ENCODE measurements at regions not wholly inside any gene's neighbourhood (a gene's known extent, or its start where the extent isn't known, plus 50 kb on each side); places are given as distances from the start of the nearest gene placed in this dataset.

DNA sequence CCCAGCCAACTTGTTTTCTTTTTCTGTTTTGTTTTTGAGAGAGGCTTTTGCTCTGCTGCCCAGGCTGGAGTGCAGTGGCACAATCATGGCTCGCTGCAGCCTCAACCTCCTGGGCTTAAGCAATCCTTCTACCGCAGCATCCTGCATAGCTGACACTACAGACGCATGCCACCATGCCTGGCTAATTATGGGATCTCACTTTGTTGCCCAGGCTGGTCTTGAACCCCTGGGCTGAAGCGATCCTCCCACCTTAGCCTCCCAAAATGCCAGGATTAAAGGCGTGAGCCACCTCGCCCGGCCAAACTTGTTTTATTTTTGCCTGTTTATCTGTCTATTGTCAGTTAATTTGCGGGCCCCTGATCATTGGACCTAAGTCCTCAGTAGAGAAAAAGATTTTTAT is 61.6 kb upstream of the MSH6 start:
- Histone ChIP-seq H3K9ac (replicated peaks; ENCODE audit: extremely low read depth, insufficient read depth, low read length) (no peak overlapping the region), H3K4me1 (ENCODE audit: control insufficient read depth, extremely low read depth, insufficient read depth, low read length) (no peaks in the 10 kb centered on the region), H4K20me1 (replicated peaks; ENCODE audit: control insufficient read depth, extremely low read depth, insufficient read depth, low read length) (no peaks in the 10 kb centered on the region), H3K9me3 (replicated peaks; ENCODE audit: control insufficient read depth, insufficient read depth, low read length) (no peaks in the 10 kb centered on the region), H3K27me3 (ENCODE audit: control insufficient read depth in 2 of 2, insufficient read depth in 2 of 2, low read length in 2 of 2) (no peaks in the 10 kb centered on the region), H3K4me3 (replicated peaks in 1 of 3; ENCODE audit: insufficient read depth in 1 of 3, low read depth in 1 of 3, low read length in 3 of 3) (no peak overlapping the region), H3K79me2 (ENCODE audit: control insufficient read depth, insufficient read depth, low read length) (no peaks in the 10 kb centered on the region), H2AFZ (ENCODE audit: low read depth, low read length) (no peak overlapping the region), H3K27ac (ENCODE audit: insufficient read depth, low read depth, low read length) (no peak overlapping the region), H3K36me3 (ENCODE audit: control insufficient read depth in 2 of 2, extremely low read depth in 1 of 2, insufficient read depth in 2 of 2, low read length in 2 of 2) (no peaks in the 10 kb centered on the region), H3K9me1 (replicated peaks; ENCODE audit: control insufficient read depth, extremely low read depth, insufficient read depth, low read length) (no peaks in the 10 kb centered on the region), H3K4me2 (ENCODE audit: insufficient read depth, low read length) (no peak overlapping the region)
- ChIA-PET CTCF (interaction anchor here (1.5 kb wide), 1 partner anchor 15 kb away, joined by 5 read pairs; no protein-coding TSS in a partner anchor), POLR2A (interaction anchor here (0.6 kb wide), 1 partner anchor 548 kb away, joined by 5 read pairs; no protein-coding TSS in a partner anchor)
- BruUV-seq (replicated peaks): no TSS peak
- intact Hi-C loops (cut with micrococcal nuclease): no loop called here
- TF ChIP-seq, protein P1, sequence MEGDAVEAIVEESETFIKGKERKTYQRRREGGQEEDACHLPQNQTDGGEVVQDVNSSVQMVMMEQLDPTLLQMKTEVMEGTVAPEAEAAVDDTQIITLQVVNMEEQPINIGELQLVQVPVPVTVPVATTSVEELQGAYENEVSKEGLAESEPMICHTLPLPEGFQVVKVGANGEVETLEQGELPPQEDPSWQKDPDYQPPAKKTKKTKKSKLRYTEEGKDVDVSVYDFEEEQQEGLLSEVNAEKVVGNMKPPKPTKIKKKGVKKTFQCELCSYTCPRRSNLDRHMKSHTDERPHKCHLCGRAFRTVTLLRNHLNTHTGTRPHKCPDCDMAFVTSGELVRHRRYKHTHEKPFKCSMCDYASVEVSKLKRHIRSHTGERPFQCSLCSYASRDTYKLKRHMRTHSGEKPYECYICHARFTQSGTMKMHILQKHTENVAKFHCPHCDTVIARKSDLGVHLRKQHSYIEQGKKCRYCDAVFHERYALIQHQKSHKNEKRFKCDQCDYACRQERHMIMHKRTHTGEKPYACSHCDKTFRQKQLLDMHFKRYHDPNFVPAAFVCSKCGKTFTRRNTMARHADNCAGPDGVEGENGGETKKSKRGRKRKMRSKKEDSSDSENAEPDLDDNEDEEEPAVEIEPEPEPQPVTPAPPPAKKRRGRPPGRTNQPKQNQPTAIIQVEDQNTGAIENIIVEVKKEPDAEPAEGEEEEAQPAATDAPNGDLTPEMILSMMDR (IDR thresholded peaks at IDR 0.05; ENCODE audit: extremely low read depth in 1 of 2, insufficient read depth in 1 of 2, low read depth in 1 of 2, low read length in 2 of 2): no peak
- TF ChIP-seq JUN (IDR thresholded peaks at IDR 0.05; ENCODE audit: borderline replicate concordance, insufficient read depth, insufficient read length, low read depth): no peak
- TF ChIP-seq, protein P2, sequence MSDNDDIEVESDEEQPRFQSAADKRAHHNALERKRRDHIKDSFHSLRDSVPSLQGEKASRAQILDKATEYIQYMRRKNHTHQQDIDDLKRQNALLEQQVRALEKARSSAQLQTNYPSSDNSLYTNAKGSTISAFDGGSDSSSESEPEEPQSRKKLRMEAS (IDR thresholded peaks at IDR 0.05; ENCODE audit: insufficient read depth, insufficient read length): no peak
- no peak for TF ChIP-seq POLR2A (IDR thresholded peaks at IDR 0.05; ENCODE audit: low read depth, low read length)
- dilution Hi-C loops (cut with MboI; ENCODE audit: extremely low pct_ligation_motif_present, low sequenced_read_pairs): no loop called here
- DNase-seq (ENCODE audit: low read depth, low spot score) (no peak), FAIRE-seq (no peak)

DNA sequence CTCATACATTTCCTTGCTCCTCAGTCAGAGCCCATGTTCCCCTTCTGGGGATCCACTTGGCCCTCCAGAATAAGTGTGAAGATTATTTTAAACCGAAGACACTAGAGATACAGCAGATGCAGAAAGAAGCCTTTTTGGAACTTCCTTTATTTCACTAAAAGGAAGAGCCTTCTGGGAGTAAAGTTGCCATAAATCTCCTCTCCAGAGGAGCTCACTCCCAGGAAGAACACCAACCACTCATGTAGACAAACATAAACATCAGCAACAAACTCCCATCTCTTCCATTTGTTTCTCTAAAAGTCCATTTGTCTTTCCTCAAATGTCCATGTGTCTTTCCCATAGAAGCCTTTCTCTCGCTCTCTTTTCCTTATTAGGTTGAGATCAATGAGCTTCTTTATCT is 62.4 kb upstream of the MSH6 start:
- TF ChIP-seq FOS (IDR thresholded peaks at IDR 0.05; ENCODE audit: borderline replicate concordance, insufficient read depth, low read length): no peak
- no peak for TF ChIP-seq GATA2 (IDR thresholded peaks at IDR 0.05; ENCODE audit: insufficient read depth, insufficient read length, low read depth, low read length)
- TF ChIP-seq MYC (IDR thresholded peaks at IDR 0.05; ENCODE audit: low read depth, low read length): no peak
- TF ChIP-seq, protein P1 (IDR thresholded peaks at IDR 0.05; ENCODE audit: extremely low read depth in 1 of 2, insufficient read depth in 1 of 2, low read depth in 1 of 2, low read length in 2 of 2): no peak
- TF ChIP-seq EZH2 (IDR thresholded peaks at IDR 0.05; ENCODE audit: borderline replicate concordance, low read depth, low read length, severe bottlenecking): no peak
- TF ChIP-seq JUN (IDR thresholded peaks at IDR 0.05; ENCODE audit: borderline replicate concordance, insufficient read depth, insufficient read length, low read depth): no peak
- TF ChIP-seq POLR2AphosphoS5 (IDR thresholded peaks at IDR 0.05; ENCODE audit: insufficient read depth, low read depth, low read length): no peak
- TF ChIP-seq, protein P2 (IDR thresholded peaks at IDR 0.05; ENCODE audit: insufficient read depth, insufficient read length): no peak
- no peak for TF ChIP-seq POLR2A (IDR thresholded peaks at IDR 0.05; ENCODE audit: low read depth, low read length)
- DNase-seq (ENCODE audit: low read depth, low spot score): no peak
- ChIA-PET CTCF (interaction anchor here (0.6 to 1.5 kb wide), 3 partner anchors 16 to 332 kb away, joined by 3 to 5 read pairs (median 4); no protein-coding TSS in a partner anchor), POLR2A (interaction anchor here (0.6 kb wide), 1 partner anchor 548 kb away, joined by 5 read pairs; no protein-coding TSS in a partner anchor)
- H3K4me1 ChIP-seq (ENCODE audit: control insufficient read depth, extremely low read depth, insufficient read depth, low read length): no peaks in the 10 kb centered on the region
- H3K9me1 ChIP-seq (replicated peaks; ENCODE audit: control insufficient read depth, extremely low read depth, insufficient read depth, low read length): no peaks in the 10 kb centered on the region
- H3K4me3 ChIP-seq (replicated peaks in 1 of 3; ENCODE audit: insufficient read depth in 1 of 3, low read depth in 1 of 3, low read length in 3 of 3): no peak overlapping the region
- no peaks in the 10 kb centered on the region for H4K20me1 ChIP-seq (replicated peaks; ENCODE audit: control insufficient read depth, extremely low read depth, insufficient read depth, low read length)
- no peaks in the 10 kb centered on the region for H3K36me3 ChIP-seq (ENCODE audit: control insufficient read depth in 2 of 2, extremely low read depth in 1 of 2, insufficient read depth in 2 of 2, low read length in 2 of 2)
- no peak overlapping the region for H2AFZ ChIP-seq (ENCODE audit: low read depth, low read length)
- H3K27me3 ChIP-seq (ENCODE audit: control insufficient read depth in 2 of 2, insufficient read depth in 2 of 2, low read length in 2 of 2): no peaks in the 10 kb centered on the region
- H3K27ac ChIP-seq (ENCODE audit: insufficient read depth, low read depth, low read length): no peak overlapping the region
- H3K9ac ChIP-seq (replicated peaks; ENCODE audit: extremely low read depth, insufficient read depth, low read length): no peak overlapping the region
- H3K4me2 ChIP-seq (ENCODE audit: insufficient read depth, low read length): no peak overlapping the region
- H3K79me2 ChIP-seq (ENCODE audit: control insufficient read depth, insufficient read depth, low read length): no peaks in the 10 kb centered on the region
- H3K9me3 ChIP-seq (replicated peaks; ENCODE audit: control insufficient read depth, insufficient read depth, low read length): no peaks in the 10 kb centered on the region
- no peak for FAIRE-seq
- dilution Hi-C loops (cut with MboI; ENCODE audit: extremely low pct_ligation_motif_present, low sequenced_read_pairs) (no loop called here), intact Hi-C loops (cut with micrococcal nuclease) (no loop called here)
- BruUV-seq (replicated peaks): no TSS peak
